Lower lobe of right lung (tissue), 2 donors: ENCODE measurements at regions not wholly inside any gene's neighbourhood (a gene's known extent, or its start where the extent isn't known, plus 50 kb on each side); places are given as distances from the start of the nearest gene placed in this dataset.

Source experiments
- ATAC-seq, 2 donors: fragments of 200-7000 bp; cut with Tn5 transposase; one replicate each; pipeline ENCODE4 v1.9.1; 2020 to 2022; ENCODE audit warnings: mild to moderate bottlenecking in 2 of 2, moderate library complexity in 2 of 2
- DNase-seq: peaks from one replicate; pipeline ENCODE4 v3.0.0-alpha.2; 2020
- H3K27ac ChIP-seq: fragments of 200-600 bp; one replicate; pipeline ENCODE4 v1.8.0; 2022
- H3K27me3 ChIP-seq: fragments of 200-600 bp; one replicate; pipeline ENCODE4 v1.8.0; 2022; ENCODE audit warnings: low read depth
- H3K36me3 ChIP-seq: fragments of 200-600 bp; one replicate; pipeline ENCODE4 v1.8.0; 2022; ENCODE audit warnings: mild to moderate bottlenecking
- H3K4me1 ChIP-seq: fragments of 200-600 bp; one replicate; pipeline ENCODE4 v1.8.0; 2022
- H3K4me3 ChIP-seq: fragments of 200-600 bp; one replicate; pipeline ENCODE4 v1.8.0; 2022; ENCODE audit warnings: mild to moderate bottlenecking
- H3K9me3 ChIP-seq: fragments of 200-600 bp; one replicate; pipeline ENCODE4 v1.8.0; 2022
- CTCF ChIP-seq: fragments of 200-600 bp; IDR thresholded peaks from one replicate; pipeline ENCODE4 v1.8.0; 2022; ENCODE audit warnings: antibody characterized with exemption, mild to moderate bottlenecking
- intact Hi-C: fragments of 100-400 bp; cut with DNase I; formaldehyde crosslinking; loops from one replicate; pipeline ENCODE4 v1.11.0; 2022
- donor health status: DM: no; HTN: yes; CAD: no; lungs with severe emphysema.

GRCh38 chr1:8257621-8258020, 60.3 kb upstream of the SLC45A1 start:
- intact Hi-C loops = no loop called here
- DNase-seq (no peak), ATAC-seq (no peak)
- Histone ChIP-seq H3K27ac (peak overlapping the region; percentile 79), H3K4me1 (peaks cover 18% of the 10 kb centered on the region), H3K9me3 (no peaks in the 10 kb centered on the region), H3K4me3 (no peak overlapping the region), H3K27me3 (no peaks in the 10 kb centered on the region), H3K36me3 (no peaks in the 10 kb centered on the region)
- TF ChIP-seq CTCF = no peak

DNA sequence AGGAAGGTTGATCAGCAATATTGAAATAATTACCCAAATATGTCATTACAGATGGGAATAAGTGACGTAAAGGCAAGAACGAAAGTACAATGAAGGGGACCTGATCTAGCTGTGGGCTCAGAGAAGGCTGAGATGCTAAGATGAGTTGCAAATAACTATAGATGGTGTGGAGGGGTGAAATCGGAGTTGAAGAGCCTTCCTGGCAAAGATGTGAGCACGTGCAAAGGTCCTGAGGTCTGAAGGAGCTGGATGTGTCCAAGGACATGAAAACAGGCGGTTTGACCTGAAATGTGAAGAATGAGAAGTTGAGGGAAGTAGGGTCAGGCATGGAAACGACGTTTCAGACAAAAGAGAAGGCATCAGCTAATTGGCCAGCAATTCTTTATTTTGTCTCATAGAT, 61.6 kb upstream of the SLC45A1 start:
- H3K9me3 ChIP-seq = no peaks in the 10 kb centered on the region
- peaks cover 18% of the 10 kb centered on the region for H3K4me1 ChIP-seq
- intact Hi-C loops = no loop called here
- DNase-seq (no peak), ATAC-seq (no peak)
- H3K27ac ChIP-seq = no peak overlapping the region
- no peaks in the 10 kb centered on the region for H3K36me3 ChIP-seq
- no peak overlapping the region for H3K4me3 ChIP-seq
- no peak for TF ChIP-seq CTCF
- no peaks in the 10 kb centered on the region for H3K27me3 ChIP-seq

DNA sequence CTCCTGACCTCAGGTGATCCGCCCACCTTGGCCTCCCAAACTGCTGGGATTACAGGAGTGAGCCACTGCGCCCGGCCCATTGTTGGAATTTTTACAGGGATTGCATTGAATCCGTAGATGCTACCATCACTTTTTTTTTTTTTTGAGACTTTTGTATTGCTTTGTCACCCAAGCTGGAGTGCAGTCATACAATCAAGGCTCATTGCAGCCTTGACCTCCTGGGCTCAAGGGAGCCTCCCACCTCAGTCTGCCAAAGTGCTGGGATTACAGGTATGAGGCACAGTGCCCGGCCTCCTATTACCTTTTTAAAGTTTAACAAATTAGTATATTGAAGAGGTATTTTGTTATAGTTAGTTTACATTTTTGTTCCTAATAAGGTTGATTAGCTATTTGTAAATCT, 62.2 kb upstream of the SLC45A1 start:
- Histone ChIP-seq H3K4me1 (peaks cover 18% of the 10 kb centered on the region), H3K4me3 (no peak overlapping the region), H3K36me3 (no peaks in the 10 kb centered on the region), H3K9me3 (no peaks in the 10 kb centered on the region), H3K27ac (no peak overlapping the region), H3K27me3 (no peaks in the 10 kb centered on the region)
- intact Hi-C loops = no loop called here
- ATAC-seq (no peak), DNase-seq (peak; percentile 7)
- no peak for TF ChIP-seq CTCF

DNA sequence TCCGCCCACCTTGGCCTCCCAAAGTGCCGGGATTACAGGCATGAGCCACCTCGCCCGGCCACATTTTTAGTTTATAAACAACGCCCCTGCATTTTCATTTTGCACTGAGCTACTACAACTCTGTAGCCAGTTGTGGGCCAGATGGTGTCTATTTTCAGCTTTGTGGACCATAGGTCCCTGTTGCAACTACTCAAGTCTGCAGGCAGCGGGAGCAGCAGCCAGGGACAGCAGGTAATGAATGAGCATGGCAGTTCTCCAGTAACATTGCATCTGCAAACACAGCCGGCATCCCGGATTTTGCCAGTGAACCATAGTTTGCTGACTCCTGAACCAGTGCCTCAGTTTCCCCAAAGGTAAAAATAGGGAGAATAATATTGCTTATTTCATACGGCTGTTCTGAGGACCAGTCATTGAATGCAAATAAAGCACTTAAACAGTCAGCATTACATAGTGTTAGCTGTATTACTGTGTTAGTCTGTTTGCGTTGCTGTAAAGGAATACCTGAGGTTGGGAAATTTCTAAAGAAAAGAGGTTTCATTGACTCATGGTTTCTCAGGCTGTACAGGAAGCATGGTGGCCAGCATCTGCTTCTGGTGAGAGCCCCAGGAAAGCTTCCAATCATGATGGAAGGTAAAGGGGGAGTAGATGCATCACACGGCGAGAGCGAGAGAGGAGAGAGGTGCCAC, 65.5 kb upstream of the SLC45A1 start:
- Histone ChIP-seq H3K36me3 (no peaks in the 10 kb centered on the region), H3K27ac (peak overlapping the region; percentile 53), H3K4me1 (no peaks in the 10 kb centered on the region), H3K9me3 (no peaks in the 10 kb centered on the region), H3K27me3 (no peaks in the 10 kb centered on the region), H3K4me3 (no peak overlapping the region)
- no peak for TF ChIP-seq CTCF
- ATAC-seq (peak in 1 of 2 donors; percentile 55), DNase-seq (no peak)
- intact Hi-C loops = no loop called here

GRCh38 chr1:8251635-8252034, 66.3 kb upstream of the SLC45A1 start:
- Histone ChIP-seq H3K4me1 (no peaks in the 10 kb centered on the region), H3K27ac (peak overlapping the region; percentile 53)
- ATAC-seq = peak; percentile 94

More at GRCh38 chr1:8251635-8252034, 66.3 kb upstream of the SLC45A1 start:
- intact Hi-C loops = no loop called here
- H3K9me3 ChIP-seq = no peaks in the 10 kb centered on the region
- no peak overlapping the region for H3K4me3 ChIP-seq
- TF ChIP-seq CTCF = no peak
- no peaks in the 10 kb centered on the region for H3K27me3 ChIP-seq
- DNase-seq = peak; percentile 70
- H3K36me3 ChIP-seq = no peaks in the 10 kb centered on the region
